SH-SY5Y (cell line): ENCODE measurements at regions not wholly inside any gene's neighbourhood (a gene's known extent, or its start where the extent isn't known, plus 50 kb on each side); places are given as distances from the start of the nearest gene placed in this dataset.

Experiments
- GATA2 ChIP-seq: IDR thresholded peaks from 2 replicates; pipeline ENCODE4 v1.6.1; 2011; ENCODE audit warnings: mild to moderate bottlenecking, low read depth, low read length
- GATA3 ChIP-seq: IDR thresholded peaks from 2 replicates; pipeline ENCODE4 v1.6.1; 2011; ENCODE audit warnings: low read depth, mild to moderate bottlenecking, low read length, moderate library complexity

DNA sequence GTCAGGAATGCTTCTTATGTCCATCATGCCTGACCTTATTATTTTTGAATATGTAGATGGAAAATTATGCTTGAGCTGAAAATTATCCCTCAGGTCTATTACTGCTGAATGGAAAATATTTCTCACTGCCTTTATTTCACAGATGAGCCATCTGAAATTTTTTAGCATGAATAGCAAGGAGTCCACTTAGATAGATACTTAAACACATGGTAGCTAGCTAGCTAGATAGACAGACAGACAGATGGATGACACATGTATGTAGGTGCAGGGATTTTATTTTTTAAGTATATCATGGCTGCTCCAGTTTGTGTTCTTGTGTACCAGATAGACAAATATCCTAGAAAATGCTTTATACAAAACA lies 645.0 kb downstream of the MMUT start:
- TF ChIP-seq GATA3 (no peak), GATA2 (no peak)
